ENCODE measurements at regions not wholly inside any gene's neighbourhood (a gene's known extent, or its start where the extent isn't known, plus 50 kb on each side); places are given as distances from the start of the nearest gene placed in this dataset.
A peak's percentile ranks its signal among the peaks of the same experiment; 100 is the strongest.

GRCh38 chr2:147451902-147452515 lies 392.8 kb upstream of the ACVR2A start:
- no peak overlapping the region for H3K4me3 ChIP-seq (ENCODE audit: low read depth, low read length)
- peaks cover 34% of the 10 kb centered on the region for H3K4me1 ChIP-seq (ENCODE audit: control insufficient read depth, insufficient read depth, low read length)
- no peaks in the 10 kb centered on the region for H3K9me3 ChIP-seq (ENCODE audit: control insufficient read depth, insufficient read depth, low read length)
- no peaks in the 10 kb centered on the region for H3K27me3 ChIP-seq (ENCODE audit: control insufficient read depth, insufficient read depth, low read length)
- no peak overlapping the region for H3K27ac ChIP-seq (ENCODE audit: low read depth, low read length)
- H3K9ac ChIP-seq (ENCODE audit: low read depth, low read length) = no peak overlapping the region
- no peaks in the 10 kb centered on the region for H3K36me3 ChIP-seq (ENCODE audit: control insufficient read depth, insufficient read depth, low read length)

- Histone ChIP-seq H3K9ac (ENCODE audit: low read depth, low read length) (peak overlapping the region; percentile 6; the same call in 1 of the 2 replicates), H3K4me3 (ENCODE audit: low read depth, low read length) (no peak overlapping the region), H3K27ac (ENCODE audit: low read depth, low read length) (peak overlapping the region; percentile 62), H3K4me1 (ENCODE audit: control insufficient read depth, insufficient read depth, low read length) (peaks cover 34% of the 10 kb centered on the region), H3K36me3 (ENCODE audit: control insufficient read depth, insufficient read depth, low read length) (no peaks in the 10 kb centered on the region), H3K9me3 (ENCODE audit: control insufficient read depth, insufficient read depth, low read length) (peaks cover 5% of the 10 kb centered on the region; the same call in 1 of the 2 replicates), H3K27me3 (ENCODE audit: control insufficient read depth, insufficient read depth, low read length) (no peaks in the 10 kb centered on the region)
Observed at GRCh38 chr2:147450661-147451510, 393.9 kb upstream of the ACVR2A start.

- Histone ChIP-seq H3K4me3 (ENCODE audit: low read depth, low read length) (peak overlapping the region; percentile 48), H3K9ac (ENCODE audit: low read depth, low read length) (peak overlapping the region; percentile 23; the same call in 1 of the 2 replicates)
Observed at GRCh38 chr2:147449323-147449991, 395.4 kb upstream of the ACVR2A start.

GRCh38 chr2:147442816-147443215 lies 402.0 kb upstream of the ACVR2A start:
- no peaks in the 10 kb centered on the region for H3K4me1 ChIP-seq (ENCODE audit: control insufficient read depth, insufficient read depth, low read length)
- H3K27me3 ChIP-seq (ENCODE audit: control insufficient read depth, insufficient read depth, low read length) = no peaks in the 10 kb centered on the region
- H3K4me3 ChIP-seq (ENCODE audit: low read depth, low read length) = no peak overlapping the region
- H3K9me3 ChIP-seq (ENCODE audit: control insufficient read depth, insufficient read depth, low read length) = peaks cover 5% of the 10 kb centered on the region; the same call in 1 of the 2 replicates
- H3K9ac ChIP-seq (ENCODE audit: low read depth, low read length) = no peak overlapping the region
- H3K36me3 ChIP-seq (ENCODE audit: control insufficient read depth, insufficient read depth, low read length) = no peaks in the 10 kb centered on the region
- no peak overlapping the region for H3K27ac ChIP-seq (ENCODE audit: low read depth, low read length)

More at GRCh38 chr2:147449323-147449991, 395.4 kb upstream of the ACVR2A start:
- Histone ChIP-seq H3K9me3 (ENCODE audit: control insufficient read depth, insufficient read depth, low read length) (peaks cover 5% of the 10 kb centered on the region; the same call in 1 of the 2 replicates), H3K27me3 (ENCODE audit: control insufficient read depth, insufficient read depth, low read length) (no peaks in the 10 kb centered on the region), H3K4me1 (ENCODE audit: control insufficient read depth, insufficient read depth, low read length) (peaks cover 34% of the 10 kb centered on the region), H3K36me3 (ENCODE audit: control insufficient read depth, insufficient read depth, low read length) (no peaks in the 10 kb centered on the region), H3K27ac (ENCODE audit: low read depth, low read length) (peak overlapping the region; percentile 89)

GRCh38 chr2:147441182-147441581 lies 403.6 kb upstream of the ACVR2A start:
- no peak overlapping the region for H3K27ac ChIP-seq (ENCODE audit: low read depth, low read length)
- H3K27me3 ChIP-seq (ENCODE audit: control insufficient read depth, insufficient read depth, low read length) = no peaks in the 10 kb centered on the region
- H3K4me1 ChIP-seq (ENCODE audit: control insufficient read depth, insufficient read depth, low read length) = no peaks in the 10 kb centered on the region

GRCh38 chr2:147440734-147441133 lies 404.1 kb upstream of the ACVR2A start:
- Histone ChIP-seq H3K9me3 (ENCODE audit: control insufficient read depth, insufficient read depth, low read length) (no peaks in the 10 kb centered on the region), H3K27me3 (ENCODE audit: control insufficient read depth, insufficient read depth, low read length) (no peaks in the 10 kb centered on the region), H3K9ac (ENCODE audit: low read depth, low read length) (no peak overlapping the region), H3K36me3 (ENCODE audit: control insufficient read depth, insufficient read depth, low read length) (no peaks in the 10 kb centered on the region), H3K4me1 (ENCODE audit: control insufficient read depth, insufficient read depth, low read length) (no peaks in the 10 kb centered on the region), H3K4me3 (ENCODE audit: low read depth, low read length) (no peak overlapping the region), H3K27ac (ENCODE audit: low read depth, low read length) (no peak overlapping the region)

More at GRCh38 chr2:147441182-147441581, 403.6 kb upstream of the ACVR2A start:
- no peak overlapping the region for H3K9ac ChIP-seq (ENCODE audit: low read depth, low read length)
- no peaks in the 10 kb centered on the region for H3K9me3 ChIP-seq (ENCODE audit: control insufficient read depth, insufficient read depth, low read length)
- no peaks in the 10 kb centered on the region for H3K36me3 ChIP-seq (ENCODE audit: control insufficient read depth, insufficient read depth, low read length)
- H3K4me3 ChIP-seq (ENCODE audit: low read depth, low read length) = no peak overlapping the region

- Histone ChIP-seq H3K4me1 (ENCODE audit: control insufficient read depth, insufficient read depth, low read length) (no peaks in the 10 kb centered on the region), H3K27me3 (ENCODE audit: control insufficient read depth, insufficient read depth, low read length) (no peaks in the 10 kb centered on the region), H3K9me3 (ENCODE audit: control insufficient read depth, insufficient read depth, low read length) (no peaks in the 10 kb centered on the region), H3K36me3 (ENCODE audit: control insufficient read depth, insufficient read depth, low read length) (no peaks in the 10 kb centered on the region), H3K27ac (ENCODE audit: low read depth, low read length) (no peak overlapping the region), H3K4me3 (ENCODE audit: low read depth, low read length) (no peak overlapping the region), H3K9ac (ENCODE audit: low read depth, low read length) (no peak overlapping the region)
Observed at GRCh38 chr2:147439986-147440385, 404.8 kb upstream of the ACVR2A start.

- H3K9ac ChIP-seq (ENCODE audit: low read depth, low read length) = no peak overlapping the region
- no peaks in the 10 kb centered on the region for H3K36me3 ChIP-seq (ENCODE audit: control insufficient read depth, insufficient read depth, low read length)
- no peaks in the 10 kb centered on the region for H3K9me3 ChIP-seq (ENCODE audit: control insufficient read depth, insufficient read depth, low read length)
- no peak overlapping the region for H3K27ac ChIP-seq (ENCODE audit: low read depth, low read length)
- no peaks in the 10 kb centered on the region for H3K4me1 ChIP-seq (ENCODE audit: control insufficient read depth, insufficient read depth, low read length)
- no peak overlapping the region for H3K4me3 ChIP-seq (ENCODE audit: low read depth, low read length)
- no peaks in the 10 kb centered on the region for H3K27me3 ChIP-seq (ENCODE audit: control insufficient read depth, insufficient read depth, low read length)
Observed at GRCh38 chr2:147438882-147439281, 405.9 kb upstream of the ACVR2A start.

- Histone ChIP-seq H3K36me3 (ENCODE audit: control insufficient read depth, insufficient read depth, low read length) (no peaks in the 10 kb centered on the region), H3K9me3 (ENCODE audit: control insufficient read depth, insufficient read depth, low read length) (no peaks in the 10 kb centered on the region), H3K27me3 (ENCODE audit: control insufficient read depth, insufficient read depth, low read length) (no peaks in the 10 kb centered on the region), H3K4me1 (ENCODE audit: control insufficient read depth, insufficient read depth, low read length) (0 out of 2 replicates have a peak, but pooled peaks cover 7% of the 10 kb centered on the region), H3K27ac (ENCODE audit: low read depth, low read length) (no peak overlapping the region), H3K4me3 (ENCODE audit: low read depth, low read length) (no peak overlapping the region), H3K9ac (ENCODE audit: low read depth, low read length) (no peak overlapping the region)
Observed at GRCh38 chr2:147433822-147434221, 411.0 kb upstream of the ACVR2A start.

- no peak overlapping the region for H3K9ac ChIP-seq (ENCODE audit: low read depth, low read length)
- H3K27ac ChIP-seq (ENCODE audit: low read depth, low read length) = no peak overlapping the region
- H3K4me1 ChIP-seq (ENCODE audit: control insufficient read depth, insufficient read depth, low read length) = 0 out of 2 replicates have a peak, but pooled peaks cover 7% of the 10 kb centered on the region
- no peak overlapping the region for H3K4me3 ChIP-seq (ENCODE audit: low read depth, low read length)
- no peaks in the 10 kb centered on the region for H3K36me3 ChIP-seq (ENCODE audit: control insufficient read depth, insufficient read depth, low read length)
- H3K27me3 ChIP-seq (ENCODE audit: control insufficient read depth, insufficient read depth, low read length) = no peaks in the 10 kb centered on the region
- no peaks in the 10 kb centered on the region for H3K9me3 ChIP-seq (ENCODE audit: control insufficient read depth, insufficient read depth, low read length)
Observed at GRCh38 chr2:147430408-147430807, 414.4 kb upstream of the ACVR2A start.

Data from HUES48 (cell line).